Activated CD8-positive, alpha-beta T cell treated with anti-CD3 and anti-CD28 coated beads for 36 hours (primary cell): ENCODE measurements at regions not wholly inside any gene's neighbourhood (a gene's known extent, or its start where the extent isn't known, plus 50 kb on each side); places are given as distances from the start of the nearest gene placed in this dataset.
"Not testable (repeated sequence)": the region's sequence is repeated elsewhere in the genome, so short reads cannot be mapped to it uniquely, and the experiment has no call there.

Experiments
- ATAC-seq: fragments of 200-7000 bp; cut with Tn5 transposase; one replicate; pipeline ENCODE4 v1.10.0; 2021; ENCODE audit warnings: mild to moderate bottlenecking, moderate library complexity
- CTCF ChIA-PET: fragments of 350-600 bp; sonication (Branson Sonifier 250); formaldehyde crosslinking; loops from one replicate; lab custom pipeline; 2021; ENCODE audit warnings: antibody characterized with exemption; lab: Charles Lee
- POLR2A ChIA-PET: fragments of 350-600 bp; sonication (Branson Sonifier 250); formaldehyde crosslinking; loops from one replicate; lab custom pipeline; 2021; ENCODE audit warnings: antibody characterized with exemption; lab: Charles Lee
- DNase-seq: peaks from one replicate; pipeline ENCODE4 v3.0.0-alpha.2; 2020
- H3K27ac Mint-ChIP-seq: one replicate; pipeline ENCODE4 v1.8.0; 2021; ENCODE audit warnings: mild to moderate bottlenecking, mixed read lengths
- H3K27me3 Mint-ChIP-seq: one replicate; pipeline ENCODE4 v1.8.0; 2021; ENCODE audit warnings: mixed read lengths
- H3K36me3 Mint-ChIP-seq: one replicate; pipeline ENCODE4 v1.8.0; 2021; ENCODE audit warnings: low read depth, mixed read lengths
- H3K4me1 Mint-ChIP-seq: one replicate; pipeline ENCODE4 v1.8.0; 2021; ENCODE audit warnings: low read depth, mixed read lengths
- H3K4me3 Mint-ChIP-seq: one replicate; pipeline ENCODE4 v1.8.0; 2021; ENCODE audit warnings: mild to moderate bottlenecking, moderate library complexity, mixed read lengths
- H3K9me3 Mint-ChIP-seq: one replicate; pipeline ENCODE4 v1.8.0; 2021; ENCODE audit warnings: mixed read lengths
- CTCF ChIP-seq: fragments of 200-600 bp; IDR thresholded peaks from one replicate; pipeline ENCODE4 v1.8.0; 2022; ENCODE audit warnings: antibody characterized with exemption, mild to moderate bottlenecking
- intact Hi-C: fragments of 100-400 bp; cut with micrococcal nuclease; formaldehyde crosslinking; loops from one replicate; pipeline ENCODE4 v1.10.0; 2022

DNA sequence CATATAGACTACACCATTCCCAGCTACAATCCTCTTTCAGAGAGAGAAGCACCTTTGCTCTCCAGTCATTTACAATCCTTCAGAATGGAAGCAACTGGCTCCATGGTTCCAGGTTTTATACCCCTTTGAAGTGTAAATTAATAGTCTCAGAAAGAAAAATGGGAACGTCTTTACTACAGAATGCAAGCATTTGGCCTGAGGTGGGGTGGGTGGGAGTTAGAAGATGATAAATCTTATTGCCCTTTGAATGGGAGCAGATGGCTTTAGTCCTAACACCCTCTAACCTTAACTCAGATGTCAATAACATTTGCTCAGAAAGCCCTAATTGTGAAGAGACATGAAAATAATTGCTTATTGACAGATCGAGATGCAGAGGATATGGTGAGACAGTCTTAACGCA, 84.2 kb upstream of the KCNMA1 start:
- intact Hi-C loops, result no loop called here
- ChIA-PET POLR2A (interaction anchor here (0.7 kb wide), 1 partner anchor 1100 kb away, joined by 3 read pairs; no protein-coding TSS in a partner anchor), CTCF (interaction anchor here (0.7 to 3.1 kb wide), 3 partner anchors 11 to 77 kb away, joined by 3 to 19 read pairs (median 3); no protein-coding TSS in a partner anchor)
- no peaks in the 10 kb centered on the region for H3K9me3 Mint-ChIP-seq
- H3K4me1 Mint-ChIP-seq, result peaks cover 2% of the 10 kb centered on the region
- H3K36me3 Mint-ChIP-seq, result no peaks in the 10 kb centered on the region
- no peak for TF ChIP-seq CTCF
- H3K27me3 Mint-ChIP-seq, result peaks cover 1% of the 10 kb centered on the region
- no peak overlapping the region for H3K27ac Mint-ChIP-seq
- no peak overlapping the region for H3K4me3 Mint-ChIP-seq
- DNase-seq, result no peak
- ATAC-seq, result no peak

DNA sequence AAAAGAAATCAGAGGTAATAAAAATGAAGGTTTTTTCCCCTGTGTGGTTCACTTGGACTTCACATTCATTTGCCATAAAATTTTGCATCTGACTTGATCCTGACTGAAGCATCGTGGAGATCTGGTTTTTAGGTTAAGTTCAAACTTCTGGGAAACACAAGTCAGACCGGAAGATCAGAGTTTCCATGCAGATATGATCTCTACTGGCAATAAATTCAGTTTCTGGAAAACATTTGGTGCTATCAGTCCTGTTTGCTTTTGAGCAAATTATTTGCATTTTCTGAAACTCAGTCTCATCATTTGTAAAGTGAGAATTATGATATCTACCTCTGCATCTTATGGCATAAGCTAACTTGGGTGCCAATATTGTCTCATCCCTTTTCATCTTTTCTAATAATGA, 81.3 kb upstream of the KCNMA1 start:
- no peaks in the 10 kb centered on the region for H3K9me3 Mint-ChIP-seq
- peaks cover 2% of the 10 kb centered on the region for H3K4me1 Mint-ChIP-seq
- H3K27ac Mint-ChIP-seq, result no peak overlapping the region
- H3K36me3 Mint-ChIP-seq, result no peaks in the 10 kb centered on the region
- ATAC-seq, result no peak
- no peak for DNase-seq
- intact Hi-C loops, result loop anchor here (5.0 kb wide), 1 partner anchor 118 kb away; no protein-coding TSS in a partner anchor
- no peak overlapping the region for H3K4me3 Mint-ChIP-seq
- ChIA-PET POLR2A (no interaction called here), CTCF (interaction anchor here (0.6 to 3.1 kb wide), 5 partner anchors 8 to 121 kb away, joined by 3 to 24 read pairs (median 4); no protein-coding TSS in a partner anchor)
- TF ChIP-seq CTCF, result no peak
- H3K27me3 Mint-ChIP-seq, result peaks cover 3% of the 10 kb centered on the region

- H3K27me3 Mint-ChIP-seq, result not testable (repeated sequence)
- intact Hi-C loops, result loop anchor here (5.0 kb wide), 1 partner anchor 119 kb away; no protein-coding TSS in a partner anchor
Observed at GRCh38 chr10:77718312-77718711, 80.7 kb upstream of the KCNMA1 start.

GRCh38 chr10:77717336-77717735, 79.7 kb upstream of the KCNMA1 start:
- POLR2A ChIA-PET, result no interaction called here
- no peak overlapping the region for H3K4me3 Mint-ChIP-seq
- intact Hi-C loops, result loop anchor here (5.0 kb wide), 1 partner anchor 120 kb away; no protein-coding TSS in a partner anchor
- peaks cover 10% of the 10 kb centered on the region for H3K27me3 Mint-ChIP-seq
- no peak overlapping the region for H3K27ac Mint-ChIP-seq
- no peak for DNase-seq
- CTCF ChIA-PET, result interaction anchor here (0.7 to 1.7 kb wide), 5 partner anchors 39 to 552 kb away, joined by 3 to 5 read pairs (median 3); no protein-coding TSS in a partner anchor
- peaks cover 2% of the 10 kb centered on the region for H3K4me1 Mint-ChIP-seq
- no peaks in the 10 kb centered on the region for H3K9me3 Mint-ChIP-seq
- no peak for TF ChIP-seq CTCF
- ATAC-seq, result no peak
- H3K36me3 Mint-ChIP-seq, result no peaks in the 10 kb centered on the region

More at GRCh38 chr10:77718312-77718711, 80.7 kb upstream of the KCNMA1 start:
- H3K4me1 Mint-ChIP-seq, H3K36me3 Mint-ChIP-seq, POLR2A ChIA-PET, H3K9me3 Mint-ChIP-seq, H3K27ac Mint-ChIP-seq, ATAC-seq, H3K4me3 Mint-ChIP-seq, DNase-seq: not testable (repeated sequence)
- CTCF ChIA-PET, result interaction anchor here (1.5 kb wide), 1 partner anchor 114 kb away, joined by 3 read pairs; no protein-coding TSS in a partner anchor

- ATAC-seq (no peak), DNase-seq (no peak)
- Mint-ChIP-seq H3K36me3 (no peaks in the 10 kb centered on the region), H3K27me3 (peaks cover 11% of the 10 kb centered on the region), H3K27ac (no peak overlapping the region), H3K4me1 (peaks cover 2% of the 10 kb centered on the region), H3K4me3 (no peak overlapping the region), H3K9me3 (no peaks in the 10 kb centered on the region)
- ChIA-PET POLR2A (no interaction called here), CTCF (interaction anchor here (0.7 to 1.7 kb wide), 6 partner anchors 40 to 543 kb away, joined by 3 to 6 read pairs (median 4); no protein-coding TSS in a partner anchor)
- intact Hi-C loops, result loop anchor here (5.0 kb wide), 1 partner anchor 121 kb away; no protein-coding TSS in a partner anchor
- no peak for TF ChIP-seq CTCF
Observed at GRCh38 chr10:77716458-77717317, 79.1 kb upstream of the KCNMA1 start.
